Loucy (cell line): ENCODE measurements at regions not wholly inside any gene's neighbourhood (a gene's known extent, or its start where the extent isn't known, plus 50 kb on each side); places are given as distances from the start of the nearest gene placed in this dataset.

Source experiments
- CTCF ChIP-seq: fragments of 200-600 bp; sonication (generic); conservative IDR thresholded peaks from 2 replicates; pipeline ENCODE4 v1.5.1; 2014; ENCODE audit warnings: mild to moderate bottlenecking, antibody characterized with exemption, low read length
- EZH2phosphoT487 ChIP-seq: fragments of 200-600 bp; IDR thresholded peaks from 2 replicates; pipeline ENCODE4 v1.6.1; 2018; ENCODE audit warnings: antibody characterized with exemption, mild to moderate bottlenecking, moderate library complexity, borderline replicate concordance

GRCh38 chr13:106143930-106144709 lies 391.3 kb downstream of the EFNB2 start:
- TF ChIP-seq CTCF (no peak), EZH2phosphoT487 (no peak)
